HG02970 (cell line): ENCODE measurements at regions not wholly inside any gene's neighbourhood (a gene's known extent, or its start where the extent isn't known, plus 50 kb on each side); places are given as distances from the start of the nearest gene placed in this dataset.

ENCODE experiments used
- ATAC-seq: cut with Tn5 transposase; IDR thresholded peaks from one replicate; pipeline ENCODE4 v1.9.1; 2021; ENCODE audit warnings: mild to moderate bottlenecking, moderate library complexity, moderate number of reproducible peaks; ENCODE audit not compliant: unreplicated experiment, low FRiP score

- no peak for ATAC-seq
Observed at GRCh38 chr18:49663899-49664890, 102.3 kb downstream of the LIPG start.

- no peak for ATAC-seq
Observed at GRCh38 chr18:49662506-49662905, 100.6 kb downstream of the LIPG start.

- ATAC-seq = no peak
Observed at GRCh38 chr18:49658823-49659404, 97.1 kb downstream of the LIPG start.

DNA sequence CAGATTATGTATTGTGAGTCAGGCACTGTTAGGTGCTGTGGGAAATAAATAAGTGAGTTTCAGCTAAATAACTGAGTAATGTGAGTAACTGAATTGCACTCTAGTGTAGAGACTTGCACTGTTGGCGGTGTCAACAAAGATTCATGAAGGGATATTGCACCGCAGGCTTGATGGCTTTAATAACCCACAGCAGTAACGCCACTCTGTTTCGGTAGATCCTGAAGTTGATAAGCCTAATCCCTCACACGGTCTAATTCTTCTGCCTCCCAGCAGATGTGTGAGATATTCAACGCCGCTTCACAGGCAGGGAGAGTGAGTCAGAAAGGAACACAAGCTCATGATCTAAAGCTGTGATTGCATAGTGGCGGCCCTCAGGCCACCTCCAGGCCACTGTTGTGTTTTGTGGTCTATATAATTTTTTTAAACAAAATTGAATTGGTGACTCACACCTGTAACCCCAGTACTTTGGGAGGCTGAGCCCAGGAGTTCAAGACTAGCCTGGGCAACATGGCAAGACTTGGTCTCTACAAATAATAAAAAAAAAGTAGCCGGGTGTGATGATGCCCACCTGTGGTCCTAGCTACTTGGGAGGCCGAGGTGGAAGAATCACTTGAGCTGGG lies 94.3 kb downstream of the LIPG start:
- no peak for ATAC-seq

DNA sequence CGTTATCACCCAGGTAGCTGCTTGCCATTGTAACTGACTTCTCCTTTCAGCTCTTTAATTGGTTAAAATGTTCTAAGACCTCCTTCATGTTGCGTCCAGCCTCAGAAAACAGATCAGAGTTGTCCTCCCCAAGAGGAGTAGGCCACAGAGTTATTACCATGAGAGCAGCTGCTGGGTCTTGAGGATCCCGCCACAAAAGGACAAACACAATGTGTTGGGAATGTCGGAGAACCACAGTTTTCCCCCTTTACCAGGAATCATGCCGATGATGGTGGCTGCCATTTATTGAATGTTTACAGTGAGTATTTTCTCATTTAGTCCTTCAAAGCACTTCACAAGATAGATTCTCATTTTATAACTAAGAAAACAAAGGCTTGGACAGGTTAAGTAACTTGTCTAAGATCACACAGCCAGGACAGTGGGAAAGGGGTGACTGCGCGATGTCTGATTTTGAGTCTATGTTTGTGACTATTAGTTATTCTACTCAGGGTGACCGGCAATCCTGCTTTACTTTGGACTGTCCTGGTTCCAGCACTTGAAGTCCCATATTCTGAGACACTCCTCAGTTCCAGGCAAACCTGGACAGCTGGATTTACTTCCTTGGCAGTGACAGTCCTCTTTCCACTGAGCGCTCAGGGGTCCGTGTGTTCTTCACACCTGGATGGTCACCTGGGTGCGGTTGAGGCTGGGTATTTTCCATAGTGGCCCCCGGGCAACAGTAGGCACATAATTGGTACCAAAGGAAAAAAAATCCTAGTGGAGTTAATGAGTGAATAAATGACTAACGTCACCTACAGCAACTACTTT lies 93.6 kb downstream of the LIPG start:
- ATAC-seq = no peak

DNA sequence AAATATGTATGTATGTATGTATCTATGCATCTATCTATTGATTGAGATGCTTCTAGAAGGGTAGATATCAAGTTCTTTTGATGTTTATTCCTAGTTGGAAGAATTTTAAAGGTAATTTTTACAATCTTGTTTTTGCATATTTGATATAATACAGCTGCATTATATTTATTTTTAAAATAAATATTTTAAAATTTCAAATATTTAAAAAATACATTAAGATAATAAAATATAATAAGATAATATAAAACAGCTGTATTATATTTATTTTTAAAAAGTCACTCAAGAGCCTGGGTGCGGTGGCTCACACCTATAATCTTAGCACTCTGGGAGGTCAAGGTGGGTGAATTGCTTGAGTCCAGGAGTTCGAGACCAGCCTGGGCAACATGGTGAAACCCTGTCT lies 92.5 kb downstream of the LIPG start:
- ATAC-seq = no peak

DNA sequence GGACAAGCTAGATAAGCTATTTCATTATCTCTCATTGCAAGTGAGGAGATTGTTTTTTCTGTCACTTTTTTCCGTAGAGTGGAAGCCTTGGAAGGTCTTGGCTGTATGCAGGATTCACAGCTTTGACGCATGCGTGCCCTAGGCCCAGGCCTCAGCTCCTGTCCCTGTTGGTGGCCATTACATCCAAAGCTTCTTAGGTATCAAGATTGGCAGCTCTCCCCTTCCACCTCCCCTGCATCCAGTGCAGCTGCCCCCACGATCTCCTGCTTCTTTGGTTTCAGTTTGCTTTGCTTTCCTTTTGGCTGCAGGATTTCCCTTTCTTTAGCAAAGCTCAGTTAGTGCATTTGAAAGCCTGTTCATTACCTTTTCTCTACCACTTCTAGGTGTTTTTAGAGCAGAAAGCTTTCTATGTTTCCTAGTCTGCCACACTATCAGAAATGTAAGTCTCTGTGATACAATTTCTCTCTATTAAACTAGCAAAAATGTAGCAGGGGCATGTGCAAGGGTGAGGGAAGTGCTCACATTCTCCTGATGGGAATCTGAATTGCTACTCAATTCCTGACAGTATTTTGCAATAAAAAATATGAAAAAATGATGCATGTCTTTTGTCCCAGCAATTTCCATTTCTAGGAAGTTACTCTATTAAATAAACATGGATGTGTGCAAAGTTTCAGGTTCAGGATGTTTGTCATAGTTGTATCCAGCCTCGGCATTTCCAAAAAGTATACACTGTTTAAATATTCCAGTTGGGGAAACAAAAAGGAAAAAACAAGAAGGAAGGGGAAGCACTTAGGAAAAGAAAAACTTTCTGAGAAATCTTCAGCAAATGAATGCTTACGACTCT lies 91.2 kb downstream of the LIPG start:
- ATAC-seq = no peak

DNA sequence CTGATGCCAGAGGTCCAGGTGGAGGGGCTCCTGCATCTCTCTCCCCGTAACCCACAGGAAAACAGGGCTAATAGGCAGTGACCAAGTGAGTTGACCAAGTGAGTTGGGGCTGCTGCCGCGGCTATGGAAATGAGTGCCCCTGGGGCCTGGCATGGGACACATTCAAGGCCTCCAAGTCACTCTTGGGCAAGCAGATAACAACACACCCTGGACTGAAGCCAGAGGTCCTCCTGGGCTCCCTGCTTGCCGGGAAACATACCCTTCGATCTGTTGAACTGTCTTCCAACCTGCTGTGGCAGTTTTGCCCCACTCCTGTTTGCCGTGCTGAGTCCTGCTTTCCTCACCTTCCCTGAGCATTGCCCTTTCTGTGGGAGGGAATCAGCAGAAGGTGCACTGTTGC lies 89.2 kb downstream of the LIPG start:
- ATAC-seq = no peak

- ATAC-seq = no peak
Observed at GRCh38 chr18:49650426-49650891, 88.6 kb downstream of the LIPG start.

GRCh38 chr18:49648811-49649210 lies 87.0 kb downstream of the LIPG start:
- ATAC-seq = no peak
